Transverse colon (tissue), 4 donors: ENCODE measurements at regions not wholly inside any gene's neighbourhood (a gene's known extent, or its start where the extent isn't known, plus 50 kb on each side); places are given as distances from the start of the nearest gene placed in this dataset.
"Not testable (repeated sequence)": the region's sequence is repeated elsewhere in the genome, so short reads cannot be mapped to it uniquely, and the experiment has no call there.

Source experiments
- DNase-seq: peaks from one replicate; pipeline ENCODE4 v3.0.0-alpha.2; 2019
- H3K27ac ChIP-seq, 4 donors: fragments of 200-600 bp; sonication (generic); 2 replicates each; pipeline ENCODE4 v1.5.1; 2016 to 2018; ENCODE audit warnings: inconsistent platforms in 4 of 4
- H3K27me3 ChIP-seq: fragments of 200-600 bp; sonication (generic); 2 replicates; pipeline ENCODE4 v1.5.1; 2017; ENCODE audit warnings: inconsistent platforms
- H3K36me3 ChIP-seq, 4 donors: fragments of 200-600 bp; sonication (generic); 2 replicates each; pipeline ENCODE4 v1.5.1; 2017 to 2019; ENCODE audit warnings: inconsistent platforms in 4 of 4
- H3K4me1 ChIP-seq, 4 donors: fragments of 200-600 bp; sonication (generic); 2 replicates each; pipeline ENCODE4 v1.5.1; 2017 to 2020; ENCODE audit warnings: inconsistent platforms in 4 of 4
- H3K4me3 ChIP-seq, 4 donors: fragments of 200-600 bp; sonication (generic); 1 replicate in 1 of 4; 2 replicates in 3 of 4; pipeline versions ENCODE4 v1.5.1 to v1.6.1; 2017 to 2019; ENCODE audit warnings: inconsistent platforms in 4 of 4
- H3K9me3 ChIP-seq, 2 donors: fragments of 200-600 bp; sonication (generic); 2 replicates each; pipeline ENCODE4 v1.5.1; 2017 to 2019; ENCODE audit warnings: inconsistent platforms in 2 of 2
- EP300 ChIP-seq: sonication (generic); formaldehyde crosslinking; IDR thresholded peaks from one replicate; pipeline ENCODE4 v1.6.1; 2017; ENCODE audit warnings: antibody characterized with exemption, low read depth
- POLR2A ChIP-seq: fragments of 450-650 bp; IDR thresholded peaks from one replicate; pipeline ENCODE4 v1.6.1; 2016; ENCODE audit warnings: antibody characterized with exemption, mild to moderate bottlenecking, moderate library complexity
- POLR2AphosphoS5 ChIP-seq, 3 donors: sonication (generic); formaldehyde crosslinking; IDR thresholded peaks; one replicate each; pipeline ENCODE4 v1.6.1; 2016; ENCODE audit warnings: antibody characterized with exemption in 3 of 3
- WGBS, 2 donors: methylation state at CpG; one replicate each; pipeline ENCODE4 v1.1.5; 2018; ENCODE audit warnings: low coverage in 1 of 2; 5-methylcytosine and 5-hydroxymethylcytosine counted together
- in situ Hi-C, 4 donors: fragments of 200-750 bp; cut with MboI; loops; one replicate each; pipeline versions ENCODE4 v1.15.0 to v1.15.1; 2017; ENCODE audit warnings: low sequenced_read_pairs in 3 of 4, low pct_ligation_motif_present in 1 of 4, low pct_unique_long_range_greater_than_20kb in 1 of 4
- intact Hi-C: fragments of 100-400 bp; cut with DNase I; formaldehyde crosslinking; loops from one replicate; pipeline ENCODE4 v1.15.1; 2023; ENCODE audit warnings: low total_unique reads
- TF ChIP-seq, protein P1 (sequence below), 5 experiments: fragments of 200-600 bp in 3 of 5; fragments of 450-650 bp in 2 of 5; sonication (generic) in 3 of 5; IDR thresholded peaks; 1 replicate in 2 of 5; 2 replicates in 3 of 5; pipeline ENCODE4 v1.5.1; 2016 to 2017; ENCODE audit warnings: antibody characterized with exemption in 5 of 5, inconsistent platforms in 3 of 5, mild to moderate bottlenecking in 2 of 5, moderate library complexity in 1 of 5

- in situ Hi-C loops = loop anchor here in 3 of 4 donors (10.0 to 25.0 kb wide), 4 partner anchors 282 to 444 kb away; partner anchors contain the start of gene STAT4 (in 1 of the 3)
- intact Hi-C loops = no loop called here
- H3K36me3 ChIP-seq = no peaks in the 10 kb centered on the region
- TF ChIP-seq EP300 (no peak), POLR2AphosphoS5 (IDR thresholded peaks at IDR 0.05) (no peak), POLR2A (no peak)
- TF ChIP-seq, protein P1, sequence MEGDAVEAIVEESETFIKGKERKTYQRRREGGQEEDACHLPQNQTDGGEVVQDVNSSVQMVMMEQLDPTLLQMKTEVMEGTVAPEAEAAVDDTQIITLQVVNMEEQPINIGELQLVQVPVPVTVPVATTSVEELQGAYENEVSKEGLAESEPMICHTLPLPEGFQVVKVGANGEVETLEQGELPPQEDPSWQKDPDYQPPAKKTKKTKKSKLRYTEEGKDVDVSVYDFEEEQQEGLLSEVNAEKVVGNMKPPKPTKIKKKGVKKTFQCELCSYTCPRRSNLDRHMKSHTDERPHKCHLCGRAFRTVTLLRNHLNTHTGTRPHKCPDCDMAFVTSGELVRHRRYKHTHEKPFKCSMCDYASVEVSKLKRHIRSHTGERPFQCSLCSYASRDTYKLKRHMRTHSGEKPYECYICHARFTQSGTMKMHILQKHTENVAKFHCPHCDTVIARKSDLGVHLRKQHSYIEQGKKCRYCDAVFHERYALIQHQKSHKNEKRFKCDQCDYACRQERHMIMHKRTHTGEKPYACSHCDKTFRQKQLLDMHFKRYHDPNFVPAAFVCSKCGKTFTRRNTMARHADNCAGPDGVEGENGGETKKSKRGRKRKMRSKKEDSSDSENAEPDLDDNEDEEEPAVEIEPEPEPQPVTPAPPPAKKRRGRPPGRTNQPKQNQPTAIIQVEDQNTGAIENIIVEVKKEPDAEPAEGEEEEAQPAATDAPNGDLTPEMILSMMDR (IDR thresholded peaks at IDR 0.05) = no peak
- no peaks in the 10 kb centered on the region for H3K27me3 ChIP-seq
- no peak overlapping the region for H3K4me3 ChIP-seq
- DNase-seq = no peak
- H3K27ac ChIP-seq = no peak overlapping the region
- 70 to 93% methylated on average over 3 of the region's 3 CpGs for WGBS, 2 donors
- no peaks in the 10 kb centered on the region for H3K9me3 ChIP-seq
- H3K4me1 ChIP-seq = no peaks in the 10 kb centered on the region
Observed at GRCh38 chr2:191506515-191506914, 171.4 kb upstream of the NABP1 start.

DNA sequence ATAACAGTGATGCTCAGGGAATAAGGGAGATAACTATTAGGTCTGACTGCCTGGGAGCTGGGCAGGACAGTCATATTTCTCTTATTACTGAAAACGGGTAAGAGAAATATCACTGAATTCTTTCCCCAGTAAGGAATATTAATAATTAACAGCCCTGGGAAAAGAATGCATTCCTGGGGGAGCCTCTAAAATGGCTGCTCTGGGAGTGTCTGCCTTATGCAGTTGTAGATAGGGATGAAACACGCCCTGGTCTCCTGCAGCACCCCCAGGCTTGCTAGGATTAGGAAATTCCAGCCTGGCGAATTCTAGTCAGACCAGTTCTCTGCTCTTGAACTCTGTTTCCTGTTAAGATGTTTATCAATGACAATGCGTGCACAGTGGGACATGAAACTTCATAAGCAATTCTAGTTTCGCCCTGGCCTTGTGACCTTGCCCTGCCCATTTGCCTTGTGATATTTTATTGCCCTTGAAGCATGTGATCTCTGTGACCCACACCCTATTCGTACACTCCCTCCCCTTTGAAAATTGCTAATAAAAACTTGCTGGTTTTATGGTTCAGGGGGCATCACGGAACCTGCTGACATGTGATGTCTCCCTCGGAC is 170.6 kb upstream of the NABP1 start:
- H3K4me1 ChIP-seq, H3K36me3 ChIP-seq, H3K27me3 ChIP-seq, H3K27ac ChIP-seq, H3K9me3 ChIP-seq, H3K4me3 ChIP-seq, intact Hi-C loops, DNase-seq: not testable (repeated sequence)
- in situ Hi-C loops = loop anchor here in 3 of 4 donors (10.0 to 25.0 kb wide), 4 partner anchors 283 to 445 kb away; partner anchors contain the start of gene STAT4 (in 1 of the 3)
- 69 to 75% methylated on average over 4 to 8 of the region's 8 CpGs for WGBS, 2 donors

GRCh38 chr2:191508738-191509137 is 169.2 kb upstream of the NABP1 start:
- no peaks in the 10 kb centered on the region for H3K4me1 ChIP-seq
- in situ Hi-C loops = loop anchor here in 3 of 4 donors (10.0 to 25.0 kb wide), 4 partner anchors 284 to 446 kb away; partner anchors contain the start of gene STAT4 (in 1 of the 3)
- DNase-seq = no peak
- H3K4me3 ChIP-seq = no peak overlapping the region
- no peak for TF ChIP-seq EP300
- TF ChIP-seq, protein P1 (IDR thresholded peaks at IDR 0.05) = no peak
- TF ChIP-seq POLR2AphosphoS5 (IDR thresholded peaks at IDR 0.05) = no peak
- no peak for TF ChIP-seq POLR2A
- no peaks in the 10 kb centered on the region for H3K36me3 ChIP-seq
- no peaks in the 10 kb centered on the region for H3K27me3 ChIP-seq
- H3K9me3 ChIP-seq = no peaks in the 10 kb centered on the region
- 77 to 87% methylated on average over 5 of the region's 5 CpGs for WGBS, 2 donors
- H3K27ac ChIP-seq = no peak overlapping the region
- intact Hi-C loops = no loop called here

DNA sequence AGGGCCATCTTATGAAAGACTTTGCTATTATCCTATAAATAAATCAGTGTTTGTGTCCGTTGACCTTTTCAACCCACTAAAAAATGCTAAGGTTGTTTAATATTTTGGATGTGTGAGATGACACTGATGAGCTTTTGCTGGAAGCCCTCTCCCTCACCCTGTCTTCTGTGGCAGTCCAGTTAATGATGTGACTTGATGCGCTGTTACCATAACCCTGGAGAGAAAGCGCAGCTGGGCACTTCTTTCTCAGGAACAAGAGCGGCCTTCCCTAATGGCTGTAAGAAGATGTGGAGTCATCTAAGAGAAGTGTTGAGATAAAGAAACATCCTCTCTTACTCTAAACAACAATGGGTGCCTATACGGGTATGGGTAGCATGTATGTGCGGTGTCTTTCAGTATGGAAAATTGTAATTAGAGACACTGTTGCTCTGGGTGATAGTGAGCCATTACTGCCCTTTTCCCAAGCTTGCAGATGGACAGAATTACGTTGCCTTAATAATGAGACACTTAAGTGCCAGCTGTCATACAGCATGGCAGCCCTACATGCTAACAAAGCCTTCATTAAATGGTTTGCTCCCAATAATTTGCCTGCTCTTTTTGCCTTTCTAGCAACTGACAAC is 165.6 kb upstream of the NABP1 start:
- intact Hi-C loops = loop anchor here (10.0 kb wide), 1 partner anchor 348 kb away; no protein-coding TSS in a partner anchor
- TF ChIP-seq, protein P1 (IDR thresholded peaks at IDR 0.05) = no peak
- no peak for TF ChIP-seq POLR2AphosphoS5 (IDR thresholded peaks at IDR 0.05)
- no peak for TF ChIP-seq POLR2A
- TF ChIP-seq EP300 = no peak

More for the DNA sequence above, 165.6 kb upstream of the NABP1 start:
- in situ Hi-C loops = loop anchor here in 1 of 4 donors (25.0 kb wide), 2 partner anchors 350 to 450 kb away; partner anchors contain the start of gene STAT4
- Histone ChIP-seq H3K4me3 (no peak overlapping the region), H3K36me3 (no peaks in the 10 kb centered on the region), H3K9me3 (no peaks in the 10 kb centered on the region), H3K27ac (no peak overlapping the region), H3K27me3 (no peaks in the 10 kb centered on the region), H3K4me1 (no peaks in the 10 kb centered on the region)
- no peak for DNase-seq
- 84 to 86% methylated on average over 7 of the region's 7 CpGs for WGBS, 2 donors
